ENCODE measurements at regions not wholly inside any gene's neighbourhood (a gene's known extent, or its start where the extent isn't known, plus 50 kb on each side); places are given as distances from the start of the nearest gene placed in this dataset.

- no peak for TF ChIP-seq REST (IDR thresholded peaks at IDR 0.05)
- no peak for TF ChIP-seq HNF4G (IDR thresholded peaks at IDR 0.05)
Measured at GRCh38 chr4:111905511-111905910, 239.7 kb upstream of the FAM241A start (continued).

- TF ChIP-seq JUND (IDR thresholded peaks at IDR 0.05) (no peak), EGR1 (IDR thresholded peaks at IDR 0.05; ENCODE audit: low read depth in 2 of 2) (no peak)
- Histone ChIP-seq H3K27ac (ENCODE audit: low read depth in 1 of 2, low read length in 2 of 2) (no peak overlapping the region), H3K9me3 (ENCODE audit: control insufficient read depth in 4 of 4, low read length in 3 of 4) (no peaks in the 10 kb centered on the region), H3K36me3 (ENCODE audit: control insufficient read depth in 4 of 4, insufficient read depth in 3 of 4, low read depth in 1 of 4, low read length in 3 of 4) (no peaks in the 10 kb centered on the region), H3K4me3 (ENCODE audit: low read depth in 1 of 3, low read length in 3 of 3) (no peak overlapping the region), H3K4me1 (ENCODE audit: control insufficient read depth in 4 of 4, insufficient read depth in 4 of 4, low read length in 3 of 4) (no peaks in the 10 kb centered on the region), H3K9ac (ENCODE audit: low read depth in 1 of 2, low read length in 2 of 2) (no peak overlapping the region), H3K27me3 (ENCODE audit: control insufficient read depth in 4 of 4, insufficient read depth in 4 of 4, low read length in 3 of 4) (no peaks in the 10 kb centered on the region)
- 86% methylated on average over 1 of the region's 1 CpG for WGBS
- no peak for DNase-seq (ENCODE audit: low spot score)
Measured at GRCh38 chr4:111919639-111920038, 225.6 kb upstream of the FAM241A start.

- no peak overlapping the region for H3K4me3 ChIP-seq (ENCODE audit: low read depth in 1 of 3, low read length in 3 of 3)
- no peaks in the 10 kb centered on the region for H3K27me3 ChIP-seq (ENCODE audit: control insufficient read depth in 4 of 4, insufficient read depth in 4 of 4, low read length in 3 of 4)
- no peak for DNase-seq (ENCODE audit: low spot score)
- no peaks in the 10 kb centered on the region for H3K4me1 ChIP-seq (ENCODE audit: control insufficient read depth in 4 of 4, insufficient read depth in 4 of 4, low read length in 3 of 4)
- no peaks in the 10 kb centered on the region for H3K36me3 ChIP-seq (ENCODE audit: control insufficient read depth in 4 of 4, insufficient read depth in 3 of 4, low read depth in 1 of 4, low read length in 3 of 4)
- no peak overlapping the region for H3K9ac ChIP-seq (ENCODE audit: low read depth in 1 of 2, low read length in 2 of 2)
- no peak for TF ChIP-seq ZBTB33 (IDR thresholded peaks at IDR 0.05)
- TF ChIP-seq RAD21 (IDR thresholded peaks at IDR 0.05) = no peak
- no peak for TF ChIP-seq MAX (IDR thresholded peaks at IDR 0.05)
- no peak for TF ChIP-seq FOXA1 (IDR thresholded peaks at IDR 0.05)
- TF ChIP-seq HNF4A (conservative IDR thresholded peaks at IDR 0.05) = no peak
- TF ChIP-seq FOXA2 (IDR thresholded peaks at IDR 0.05) = no peak
- no peak for TF ChIP-seq REST (IDR thresholded peaks at IDR 0.05)
- TF ChIP-seq NR2F2 (IDR thresholded peaks at IDR 0.05) = no peak
- WGBS = 68% methylated on average over 3 of the region's 3 CpGs
- H3K27ac ChIP-seq (ENCODE audit: low read depth in 1 of 2, low read length in 2 of 2) = no peak overlapping the region
- no peaks in the 10 kb centered on the region for H3K9me3 ChIP-seq (ENCODE audit: control insufficient read depth in 4 of 4, low read length in 3 of 4)
Measured at GRCh38 chr4:111921714-111922113, 223.5 kb upstream of the FAM241A start.

Data from liver (tissue), 7 donors.